Stomach smooth muscle (tissue), 2 donors: ENCODE measurements at regions not wholly inside any gene's neighbourhood (a gene's known extent, or its start where the extent isn't known, plus 50 kb on each side); places are given as distances from the start of the nearest gene placed in this dataset.

Source experiments
- H3K27ac ChIP-seq: one replicate; pipeline ENCODE4 v1.7.0; 2013; ENCODE audit warnings: mild to moderate bottlenecking, low read length, inconsistent platforms
- H3K27me3 ChIP-seq, 2 donors: one replicate each; pipeline ENCODE4 v1.7.0; 2013; ENCODE audit warnings: low read length in 2 of 2; ENCODE audit not compliant: insufficient read depth in 2 of 2, control insufficient read depth in 1 of 2
- H3K36me3 ChIP-seq, 2 donors: one replicate each; pipeline ENCODE4 v1.7.0; 2013; ENCODE audit warnings: low read length in 2 of 2; ENCODE audit not compliant: control insufficient read depth in 2 of 2, insufficient read depth in 2 of 2
- H3K4me1 ChIP-seq: one replicate; pipeline ENCODE4 v1.7.0; 2013; ENCODE audit warnings: low read length; ENCODE audit not compliant: control insufficient read depth, insufficient read depth
- H3K4me3 ChIP-seq, 2 donors: one replicate each; pipeline ENCODE4 v1.7.0; 2013; ENCODE audit warnings: low read length in 2 of 2
- H3K9ac ChIP-seq, 2 donors: one replicate each; pipeline ENCODE4 v1.7.0; 2013; ENCODE audit warnings: low read length in 2 of 2, mild to moderate bottlenecking in 1 of 2
- H3K9me3 ChIP-seq, 2 donors: one replicate each; pipeline ENCODE4 v1.7.0; 2013; ENCODE audit warnings: low read length in 2 of 2; ENCODE audit not compliant: control insufficient read depth in 2 of 2
- donor health status: healthy.
- donor health status: Pancreatic carcinoma.

DNA sequence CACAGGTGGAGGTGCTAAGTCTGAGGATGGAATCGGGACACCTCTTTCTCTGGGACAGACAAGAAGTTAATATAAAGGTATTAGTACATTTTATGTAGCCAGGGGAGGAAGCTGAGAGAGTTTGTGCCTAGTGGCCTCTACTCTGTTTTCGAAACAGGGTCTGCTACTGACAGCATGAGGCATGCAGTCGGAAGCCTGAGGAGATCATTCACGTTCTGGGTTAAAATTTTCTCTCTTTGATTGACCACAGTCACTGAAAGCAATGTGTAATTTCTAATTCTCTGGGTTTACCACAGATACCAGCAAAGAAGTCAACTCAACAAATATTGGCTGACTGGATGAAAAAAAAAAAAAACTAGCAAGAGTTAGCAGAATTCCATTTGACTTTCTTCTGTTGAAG lies 53.3 kb upstream of the KCTD7 start:
- Histone ChIP-seq H3K27ac (no peak overlapping the region), H3K4me1 (no peaks in the 10 kb centered on the region), H3K9ac (no peak overlapping the region), H3K36me3 (peaks cover 18 to 21% of the 10 kb centered on the region in 2 donors), H3K27me3 (no peaks in the 10 kb centered on the region), H3K9me3 (no peaks in the 10 kb centered on the region), H3K4me3 (no peak overlapping the region)

GRCh38 chr7:66576646-66577045 lies 52.0 kb upstream of the KCTD7 start:
- Histone ChIP-seq H3K9ac (no peak overlapping the region), H3K27me3 (no peaks in the 10 kb centered on the region), H3K4me1 (no peaks in the 10 kb centered on the region), H3K27ac (no peak overlapping the region), H3K4me3 (no peak overlapping the region), H3K36me3 (peaks cover 15 to 21% of the 10 kb centered on the region in 2 donors), H3K9me3 (no peaks in the 10 kb centered on the region)
